ENCODE measurements at regions not wholly inside any gene's neighbourhood (a gene's known extent, or its start where the extent isn't known, plus 50 kb on each side); places are given as distances from the start of the nearest gene placed in this dataset.

GRCh38 chr5:162816816-162817215 is 620.6 kb upstream of the CCNG1 start:
- TF ChIP-seq, protein P1, sequence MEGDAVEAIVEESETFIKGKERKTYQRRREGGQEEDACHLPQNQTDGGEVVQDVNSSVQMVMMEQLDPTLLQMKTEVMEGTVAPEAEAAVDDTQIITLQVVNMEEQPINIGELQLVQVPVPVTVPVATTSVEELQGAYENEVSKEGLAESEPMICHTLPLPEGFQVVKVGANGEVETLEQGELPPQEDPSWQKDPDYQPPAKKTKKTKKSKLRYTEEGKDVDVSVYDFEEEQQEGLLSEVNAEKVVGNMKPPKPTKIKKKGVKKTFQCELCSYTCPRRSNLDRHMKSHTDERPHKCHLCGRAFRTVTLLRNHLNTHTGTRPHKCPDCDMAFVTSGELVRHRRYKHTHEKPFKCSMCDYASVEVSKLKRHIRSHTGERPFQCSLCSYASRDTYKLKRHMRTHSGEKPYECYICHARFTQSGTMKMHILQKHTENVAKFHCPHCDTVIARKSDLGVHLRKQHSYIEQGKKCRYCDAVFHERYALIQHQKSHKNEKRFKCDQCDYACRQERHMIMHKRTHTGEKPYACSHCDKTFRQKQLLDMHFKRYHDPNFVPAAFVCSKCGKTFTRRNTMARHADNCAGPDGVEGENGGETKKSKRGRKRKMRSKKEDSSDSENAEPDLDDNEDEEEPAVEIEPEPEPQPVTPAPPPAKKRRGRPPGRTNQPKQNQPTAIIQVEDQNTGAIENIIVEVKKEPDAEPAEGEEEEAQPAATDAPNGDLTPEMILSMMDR (optimal IDR thresholded peaks at IDR 0.05 in 1 of 3, IDR thresholded peaks at IDR 0.05 in 1 of 3, conservative IDR thresholded peaks at IDR 0.05 in 1 of 3; ENCODE audit: extremely low read depth in 1 of 3, insufficient read depth in 2 of 3, low read length in 3 of 3), result no peak
- no peak for TF ChIP-seq EZH2 (IDR thresholded peaks at IDR 0.05; ENCODE audit: low read length)

All from keratinocyte (primary cell).